Stimulated activated memory B cell treated with anti-CD40 and anti-IgM and Interleukin-4, amounts not matched to agents 10 μg/mL and 1 μg/mL and 100 μg/mL, for 72 hours (primary cell): ENCODE measurements at regions not wholly inside any gene's neighbourhood (a gene's known extent, or its start where the extent isn't known, plus 50 kb on each side); places are given as distances from the start of the nearest gene placed in this dataset.

ENCODE experiments used
- ATAC-seq: fragments of 150-1000 bp; cut with Tn5 transposase; 2 replicates; pipeline ENCODE4 v1.10.0; 2021
- H3K27ac Mint-ChIP-seq: one replicate; pipeline ENCODE4 v1.8.0; 2022; ENCODE audit warnings: mild to moderate bottlenecking, mixed read lengths
- H3K27me3 Mint-ChIP-seq: one replicate; pipeline ENCODE4 v1.8.0; 2022; ENCODE audit warnings: mixed read lengths
- H3K36me3 Mint-ChIP-seq: one replicate; pipeline ENCODE4 v1.8.0; 2022; ENCODE audit warnings: mixed read lengths
- H3K4me1 Mint-ChIP-seq: one replicate; pipeline ENCODE4 v1.8.0; 2022; ENCODE audit warnings: mixed read lengths
- H3K4me3 Mint-ChIP-seq: one replicate; pipeline ENCODE4 v1.8.0; 2022; ENCODE audit warnings: mild to moderate bottlenecking, moderate library complexity, mixed read lengths
- H3K9me3 Mint-ChIP-seq: one replicate; pipeline ENCODE4 v1.8.0; 2022; ENCODE audit warnings: mixed read lengths

GRCh38 chr17:34874478-34874877 lies 86.8 kb downstream of the CCT6B start:
- Mint-ChIP-seq H3K9me3 (peaks cover 4% of the 10 kb centered on the region), H3K36me3 (no peaks in the 10 kb centered on the region), H3K4me3 (no peak overlapping the region), H3K27me3 (peaks cover 47% of the 10 kb centered on the region), H3K4me1 (no peaks in the 10 kb centered on the region), H3K27ac (no peak overlapping the region)
- ATAC-seq, result no peak

- peaks cover 14% of the 10 kb centered on the region for H3K9me3 Mint-ChIP-seq
- H3K4me1 Mint-ChIP-seq, result no peaks in the 10 kb centered on the region
- H3K27me3 Mint-ChIP-seq, result peaks cover 30% of the 10 kb centered on the region
- H3K36me3 Mint-ChIP-seq, result no peaks in the 10 kb centered on the region
- no peak overlapping the region for H3K4me3 Mint-ChIP-seq
- no peak for ATAC-seq
- no peak overlapping the region for H3K27ac Mint-ChIP-seq
These were observed 88.6 kb downstream of the CCT6B start for GRCh38 chr17:34872640-34873039.

- Mint-ChIP-seq H3K27me3 (no peaks in the 10 kb centered on the region), H3K9me3 (peaks cover 14% of the 10 kb centered on the region), H3K27ac (no peak overlapping the region), H3K4me3 (no peak overlapping the region), H3K36me3 (no peaks in the 10 kb centered on the region), H3K4me1 (no peaks in the 10 kb centered on the region)
- no peak for ATAC-seq
These were observed 91.6 kb downstream of the CCT6B start for GRCh38 chr17:34869641-34870040.

DNA sequence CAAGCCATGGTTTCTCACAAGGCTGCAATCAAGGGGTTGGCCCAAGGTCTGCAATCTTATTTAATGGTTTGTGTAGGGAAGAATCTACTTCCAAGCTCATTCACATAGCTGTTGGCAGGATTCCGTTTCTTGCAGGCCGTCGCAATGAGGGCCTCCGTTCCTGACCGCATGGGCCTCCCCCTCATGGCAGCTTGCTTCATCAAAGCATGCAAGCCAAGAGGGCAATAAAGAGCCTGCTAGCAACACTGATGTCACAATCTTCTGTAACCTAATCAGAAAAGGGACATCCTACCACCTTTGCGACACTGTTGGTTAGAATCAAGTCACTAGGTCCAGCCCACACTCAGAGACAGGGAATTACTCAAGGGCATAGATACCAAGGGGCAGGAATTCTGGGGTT lies 95.5 kb downstream of the CCT6B start:
- Mint-ChIP-seq H3K27me3 (peaks cover 5% of the 10 kb centered on the region), H3K9me3 (peaks cover 10% of the 10 kb centered on the region), H3K4me1 (no peaks in the 10 kb centered on the region), H3K4me3 (no peak overlapping the region), H3K36me3 (no peaks in the 10 kb centered on the region), H3K27ac (no peak overlapping the region)
- no peak for ATAC-seq

DNA sequence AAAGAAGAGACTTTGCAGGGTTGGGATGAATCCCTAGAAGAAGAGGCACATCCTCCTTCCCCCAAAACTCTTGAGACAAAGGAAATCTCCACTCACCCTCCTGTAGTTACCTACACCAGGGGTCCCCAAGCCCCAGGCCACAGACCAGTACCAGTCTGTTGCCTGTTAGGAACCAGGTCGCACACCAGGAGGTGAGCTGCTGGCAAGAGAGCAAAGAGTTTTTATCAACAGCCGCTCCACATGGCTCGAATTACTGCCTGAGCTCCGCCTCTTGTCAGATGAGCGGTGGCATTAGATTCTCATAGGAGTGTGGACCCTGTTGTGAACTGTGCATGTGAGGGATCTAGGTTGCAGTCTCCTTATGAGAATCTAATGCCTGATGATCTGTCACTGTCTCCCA lies 98.9 kb downstream of the CCT6B start:
- Mint-ChIP-seq H3K36me3 (no peaks in the 10 kb centered on the region), H3K4me3 (no peak overlapping the region), H3K9me3 (no peaks in the 10 kb centered on the region), H3K4me1 (no peaks in the 10 kb centered on the region), H3K27me3 (peaks cover 29% of the 10 kb centered on the region), H3K27ac (no peak overlapping the region)
- ATAC-seq, result no peak

- H3K27me3 Mint-ChIP-seq, result peaks cover 34% of the 10 kb centered on the region
- no peak for ATAC-seq
- no peaks in the 10 kb centered on the region for H3K4me1 Mint-ChIP-seq
- H3K9me3 Mint-ChIP-seq, result no peaks in the 10 kb centered on the region
- no peak overlapping the region for H3K4me3 Mint-ChIP-seq
- no peak overlapping the region for H3K27ac Mint-ChIP-seq
- H3K36me3 Mint-ChIP-seq, result no peaks in the 10 kb centered on the region
These were observed 99.4 kb downstream of the CCT6B start for GRCh38 chr17:34861864-34862263.

GRCh38 chr17:34859652-34860051 lies 101.6 kb downstream of the CCT6B start:
- ATAC-seq, result no peak
- peaks cover 50% of the 10 kb centered on the region for H3K27me3 Mint-ChIP-seq
- no peaks in the 10 kb centered on the region for H3K36me3 Mint-ChIP-seq
- no peak overlapping the region for H3K4me3 Mint-ChIP-seq
- H3K9me3 Mint-ChIP-seq, result no peaks in the 10 kb centered on the region
- H3K4me1 Mint-ChIP-seq, result no peaks in the 10 kb centered on the region
- H3K27ac Mint-ChIP-seq, result no peak overlapping the region

DNA sequence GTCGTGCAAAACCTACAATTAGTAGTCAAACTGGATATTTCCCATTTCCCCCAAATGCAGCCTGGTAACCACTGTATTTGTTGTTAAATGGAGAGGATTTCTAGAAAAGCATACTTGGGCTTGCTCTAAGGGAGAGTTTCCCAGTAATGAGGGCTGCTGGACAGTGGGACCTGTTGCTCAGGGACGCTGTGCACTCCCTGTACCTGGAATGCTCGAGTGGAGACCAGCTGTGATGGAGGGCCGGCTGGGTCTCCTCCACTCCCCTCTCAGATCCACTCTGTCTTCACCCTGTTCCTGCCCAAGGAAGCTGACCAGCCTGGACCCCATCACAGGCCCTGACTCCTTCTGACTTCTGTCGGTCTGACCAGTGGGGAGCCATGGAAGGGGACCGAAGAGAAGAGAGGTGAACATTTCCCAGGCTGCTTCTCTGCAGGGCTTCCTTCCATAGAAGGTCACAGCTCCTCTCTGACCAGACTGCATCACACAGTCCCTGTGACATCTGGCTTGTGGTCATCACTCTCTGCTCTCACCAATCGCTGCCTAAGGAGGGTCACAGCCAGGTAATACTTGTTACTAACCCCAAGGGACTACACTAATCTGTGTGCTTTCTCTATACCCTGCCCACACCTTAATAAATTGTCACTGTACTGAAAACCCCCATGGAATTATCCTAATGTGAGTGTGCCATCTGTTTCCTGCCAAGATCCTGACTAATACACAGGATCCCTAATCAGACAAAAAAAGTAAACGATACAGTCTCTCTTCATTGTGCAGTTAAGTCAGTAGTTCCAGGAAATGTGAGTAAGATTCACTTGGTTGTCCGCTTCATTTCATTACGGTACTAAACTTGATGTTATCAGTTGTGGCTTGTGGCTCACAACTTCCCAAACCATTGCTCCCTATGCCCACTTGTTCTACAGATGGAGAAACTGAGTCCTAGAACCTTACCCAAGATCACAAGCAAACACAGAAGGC lies 102.4 kb downstream of the CCT6B start:
- Mint-ChIP-seq H3K27ac (no peak overlapping the region), H3K4me3 (no peak overlapping the region), H3K9me3 (no peaks in the 10 kb centered on the region), H3K4me1 (no peaks in the 10 kb centered on the region), H3K36me3 (no peaks in the 10 kb centered on the region), H3K27me3 (peaks cover 50% of the 10 kb centered on the region)
- no peak for ATAC-seq

GRCh38 chr17:34853924-34854323 lies 107.3 kb downstream of the CCT6B start:
- H3K27me3 Mint-ChIP-seq, result peaks cover 37% of the 10 kb centered on the region
- ATAC-seq, result no peak
- H3K4me1 Mint-ChIP-seq, result no peaks in the 10 kb centered on the region
- no peaks in the 10 kb centered on the region for H3K36me3 Mint-ChIP-seq
- no peak overlapping the region for H3K27ac Mint-ChIP-seq
- H3K4me3 Mint-ChIP-seq, result no peak overlapping the region
- no peaks in the 10 kb centered on the region for H3K9me3 Mint-ChIP-seq

DNA sequence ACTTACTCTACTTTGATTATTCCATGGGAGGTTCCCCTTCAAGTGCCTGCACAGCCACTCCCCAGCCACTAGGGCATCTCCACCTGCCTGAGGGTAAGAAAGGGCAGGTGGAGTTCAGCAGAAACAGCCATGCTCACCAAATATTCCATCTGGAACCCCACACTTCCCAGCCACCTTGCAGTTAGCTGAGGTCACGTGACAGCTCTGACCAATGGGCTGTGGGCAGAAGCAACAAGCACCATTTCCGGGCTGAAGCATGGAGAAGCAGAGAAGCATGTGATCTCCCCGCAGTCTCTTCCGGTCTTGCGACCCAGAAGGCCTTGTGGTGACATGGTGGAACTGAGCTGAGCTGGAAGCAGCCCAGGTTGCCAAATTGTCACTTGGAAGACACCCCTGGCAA lies 108.6 kb downstream of the CCT6B start:
- Mint-ChIP-seq H3K9me3 (no peaks in the 10 kb centered on the region), H3K27ac (no peak overlapping the region), H3K4me1 (no peaks in the 10 kb centered on the region), H3K27me3 (peaks cover 33% of the 10 kb centered on the region), H3K4me3 (no peak overlapping the region), H3K36me3 (no peaks in the 10 kb centered on the region)
- ATAC-seq, result no peak

- ATAC-seq, result no peak
- Mint-ChIP-seq H3K4me3 (no peak overlapping the region), H3K9me3 (no peaks in the 10 kb centered on the region), H3K36me3 (no peaks in the 10 kb centered on the region), H3K27ac (no peak overlapping the region), H3K4me1 (no peaks in the 10 kb centered on the region), H3K27me3 (peaks cover 27% of the 10 kb centered on the region)
These were observed 109.2 kb downstream of the CCT6B start for GRCh38 chr17:34851961-34852540.

DNA sequence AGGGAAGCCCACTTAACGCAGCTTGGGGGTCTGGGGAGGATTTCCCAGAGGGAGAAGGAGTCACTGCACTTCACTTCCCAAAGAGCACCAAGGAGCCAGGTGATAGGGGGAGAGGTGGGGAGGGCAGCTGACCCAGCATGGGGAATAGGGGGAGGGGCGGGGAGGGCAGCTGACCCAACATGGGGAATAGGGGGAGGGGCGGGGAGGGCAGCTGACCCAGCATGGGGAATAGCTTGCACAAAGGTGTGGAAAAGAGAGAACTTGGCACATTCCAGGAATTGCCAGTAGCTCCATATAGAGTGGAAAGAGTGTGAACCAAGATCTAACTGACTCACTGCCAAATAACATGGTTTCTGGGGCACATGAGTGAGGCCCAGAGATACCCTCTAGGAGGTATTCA lies 110.3 kb downstream of the CCT6B start:
- Mint-ChIP-seq H3K4me1 (no peaks in the 10 kb centered on the region), H3K4me3 (no peak overlapping the region), H3K36me3 (no peaks in the 10 kb centered on the region), H3K27me3 (peaks cover 16% of the 10 kb centered on the region), H3K9me3 (no peaks in the 10 kb centered on the region), H3K27ac (no peak overlapping the region)
- ATAC-seq, result no peak

GRCh38 chr17:34850023-34850422 lies 111.2 kb downstream of the CCT6B start:
- H3K27ac Mint-ChIP-seq, result no peak overlapping the region
- H3K27me3 Mint-ChIP-seq, result peaks cover 16% of the 10 kb centered on the region
- H3K9me3 Mint-ChIP-seq, result no peaks in the 10 kb centered on the region
- no peak for ATAC-seq
- no peaks in the 10 kb centered on the region for H3K4me1 Mint-ChIP-seq
- no peaks in the 10 kb centered on the region for H3K36me3 Mint-ChIP-seq
- H3K4me3 Mint-ChIP-seq, result no peak overlapping the region

DNA sequence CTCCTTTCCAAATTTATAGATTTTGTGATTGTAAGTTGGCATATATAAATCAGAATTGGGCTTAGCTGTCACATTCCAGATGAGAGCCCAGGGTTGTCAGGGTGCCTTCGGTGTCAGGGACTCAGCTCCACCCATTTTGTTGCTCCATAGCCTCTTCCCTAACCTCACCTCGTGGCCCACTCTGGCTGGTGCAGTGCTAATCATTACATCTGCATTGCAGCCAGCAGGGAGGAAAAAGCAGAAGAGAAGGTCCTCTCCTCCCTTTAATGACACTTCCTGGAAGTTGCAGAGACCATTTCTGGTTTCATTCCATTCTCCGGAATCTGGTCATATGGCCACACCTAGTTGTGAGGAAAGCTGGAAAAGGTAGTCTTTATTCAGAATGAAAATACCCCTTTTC lies 113.3 kb downstream of the CCT6B start:
- H3K36me3 Mint-ChIP-seq, result no peaks in the 10 kb centered on the region
- ATAC-seq, result no peak
- H3K4me1 Mint-ChIP-seq, result no peaks in the 10 kb centered on the region
- H3K4me3 Mint-ChIP-seq, result no peak overlapping the region
- peaks cover 12% of the 10 kb centered on the region for H3K27me3 Mint-ChIP-seq
- H3K27ac Mint-ChIP-seq, result no peak overlapping the region
- H3K9me3 Mint-ChIP-seq, result no peaks in the 10 kb centered on the region

DNA sequence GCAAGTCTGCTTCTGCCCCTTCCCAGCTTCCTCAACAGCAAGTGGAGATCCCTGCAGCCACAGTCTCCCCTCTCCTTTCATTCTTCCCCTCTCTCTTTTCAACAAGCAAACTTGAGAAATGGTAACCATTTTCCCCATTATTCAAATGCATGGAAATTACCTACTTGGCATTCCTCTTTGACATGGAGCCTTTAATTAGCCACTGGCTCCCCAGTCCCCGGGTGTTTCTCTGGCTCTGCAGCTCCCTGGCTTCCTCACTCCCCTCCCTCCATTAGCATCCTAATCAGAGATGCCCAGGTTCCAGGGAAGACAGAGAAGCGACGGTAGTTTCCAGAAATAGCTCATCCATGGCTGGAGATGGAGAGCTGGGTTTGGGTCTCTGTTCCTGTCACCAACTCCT lies 116.0 kb downstream of the CCT6B start:
- Mint-ChIP-seq H3K36me3 (no peaks in the 10 kb centered on the region), H3K27me3 (peaks cover 9% of the 10 kb centered on the region), H3K27ac (no peak overlapping the region), H3K9me3 (no peaks in the 10 kb centered on the region), H3K4me3 (no peak overlapping the region), H3K4me1 (peaks cover 4% of the 10 kb centered on the region)
- ATAC-seq, result no peak

DNA sequence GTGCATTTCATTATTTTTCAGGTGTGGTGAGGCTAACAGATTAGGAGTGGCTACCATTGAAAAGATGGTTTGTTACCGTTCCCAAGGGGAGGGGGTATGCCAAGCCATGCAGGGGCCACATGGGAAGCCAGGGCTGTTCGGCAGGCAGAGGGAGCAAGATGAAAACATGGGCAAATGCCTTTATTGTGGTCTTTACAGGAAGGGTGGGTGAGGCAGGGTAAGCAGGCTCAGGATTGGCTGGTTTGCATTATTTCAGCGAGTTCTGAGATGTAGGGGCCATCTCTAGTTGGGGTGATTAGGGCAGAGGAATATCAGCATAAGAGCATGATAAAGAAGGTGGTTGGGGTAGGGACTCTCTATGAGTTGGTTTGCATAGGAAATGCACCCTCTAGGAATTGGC lies 117.6 kb downstream of the CCT6B start:
- H3K36me3 Mint-ChIP-seq, result no peaks in the 10 kb centered on the region
- peaks cover 9% of the 10 kb centered on the region for H3K27me3 Mint-ChIP-seq
- no peak overlapping the region for H3K4me3 Mint-ChIP-seq
- H3K9me3 Mint-ChIP-seq, result no peaks in the 10 kb centered on the region
- no peak overlapping the region for H3K27ac Mint-ChIP-seq
- H3K4me1 Mint-ChIP-seq, result peaks cover 7% of the 10 kb centered on the region
- ATAC-seq, result no peak
